Epithelial cell of esophagus (primary cell): ENCODE measurements at regions not wholly inside any gene's neighbourhood (a gene's known extent, or its start where the extent isn't known, plus 50 kb on each side); places are given as distances from the start of the nearest gene placed in this dataset.

Experiments
- DNase-seq: peaks from one replicate; pipeline ENCODE4 v3.0.0; 2010; ENCODE audit warnings: low read depth
- H3K4me3 ChIP-seq: 2 replicates; pipeline ENCODE4 v1.5.1; 2011; ENCODE audit warnings: mild to moderate bottlenecking, low read length, control low read depth
- TF ChIP-seq, protein P1 (sequence below): IDR thresholded peaks from 2 replicates; pipeline ENCODE4 v1.5.1; 2011; ENCODE audit warnings: low read depth, mild to moderate bottlenecking, low read length, control low read depth, inconsistent platforms; ENCODE audit not compliant: insufficient read depth; ENCODE audit errors: missing control alignments

DNA sequence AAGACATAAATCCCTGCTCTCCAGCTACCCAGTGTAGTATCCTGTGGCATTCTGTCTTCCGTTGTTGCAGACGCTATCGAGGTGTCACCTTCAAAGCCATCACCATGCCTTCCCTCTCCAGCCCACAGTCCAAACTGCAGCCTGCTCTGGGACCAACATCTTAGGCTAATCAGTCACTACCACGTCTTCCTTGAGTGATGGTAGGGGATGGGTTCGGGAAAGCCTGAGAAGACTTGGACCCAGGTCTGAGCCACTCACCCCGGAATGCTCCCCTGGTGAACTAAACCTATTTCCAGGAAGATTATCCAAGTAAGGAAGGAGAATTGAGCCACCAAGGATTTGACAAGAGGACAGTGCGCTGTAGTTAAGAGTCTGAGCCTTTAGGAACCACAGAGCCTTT, 52.9 kb upstream of the IRX1 start:
- H3K4me3 ChIP-seq, result no peak overlapping the region
- TF ChIP-seq, protein P1, sequence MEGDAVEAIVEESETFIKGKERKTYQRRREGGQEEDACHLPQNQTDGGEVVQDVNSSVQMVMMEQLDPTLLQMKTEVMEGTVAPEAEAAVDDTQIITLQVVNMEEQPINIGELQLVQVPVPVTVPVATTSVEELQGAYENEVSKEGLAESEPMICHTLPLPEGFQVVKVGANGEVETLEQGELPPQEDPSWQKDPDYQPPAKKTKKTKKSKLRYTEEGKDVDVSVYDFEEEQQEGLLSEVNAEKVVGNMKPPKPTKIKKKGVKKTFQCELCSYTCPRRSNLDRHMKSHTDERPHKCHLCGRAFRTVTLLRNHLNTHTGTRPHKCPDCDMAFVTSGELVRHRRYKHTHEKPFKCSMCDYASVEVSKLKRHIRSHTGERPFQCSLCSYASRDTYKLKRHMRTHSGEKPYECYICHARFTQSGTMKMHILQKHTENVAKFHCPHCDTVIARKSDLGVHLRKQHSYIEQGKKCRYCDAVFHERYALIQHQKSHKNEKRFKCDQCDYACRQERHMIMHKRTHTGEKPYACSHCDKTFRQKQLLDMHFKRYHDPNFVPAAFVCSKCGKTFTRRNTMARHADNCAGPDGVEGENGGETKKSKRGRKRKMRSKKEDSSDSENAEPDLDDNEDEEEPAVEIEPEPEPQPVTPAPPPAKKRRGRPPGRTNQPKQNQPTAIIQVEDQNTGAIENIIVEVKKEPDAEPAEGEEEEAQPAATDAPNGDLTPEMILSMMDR, result no peak

DNA sequence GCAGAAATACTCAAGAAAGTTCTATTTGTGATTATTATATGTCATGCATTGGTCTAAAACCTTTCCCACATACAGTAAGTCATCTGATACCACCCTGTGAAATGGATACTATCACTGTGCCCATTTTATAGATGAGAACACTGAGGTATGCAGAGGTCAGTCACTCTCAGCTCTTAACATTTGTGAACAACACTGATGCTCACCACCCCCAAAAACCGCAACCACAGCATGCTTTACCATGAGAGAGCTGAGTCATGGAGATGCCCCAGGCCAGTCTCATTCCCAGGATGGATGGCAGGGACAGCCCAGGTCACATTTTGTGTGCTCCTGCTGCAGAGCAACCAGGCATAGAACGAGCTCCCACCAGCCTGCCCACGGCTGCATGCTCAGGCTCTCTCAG, 53.5 kb upstream of the IRX1 start:
- H3K4me3 ChIP-seq, result no peak overlapping the region
- peak; percentile 6 for DNase-seq
- TF ChIP-seq, protein P1, result no peak

More for the DNA sequence above, 52.9 kb upstream of the IRX1 start:
- no peak for DNase-seq

DNA sequence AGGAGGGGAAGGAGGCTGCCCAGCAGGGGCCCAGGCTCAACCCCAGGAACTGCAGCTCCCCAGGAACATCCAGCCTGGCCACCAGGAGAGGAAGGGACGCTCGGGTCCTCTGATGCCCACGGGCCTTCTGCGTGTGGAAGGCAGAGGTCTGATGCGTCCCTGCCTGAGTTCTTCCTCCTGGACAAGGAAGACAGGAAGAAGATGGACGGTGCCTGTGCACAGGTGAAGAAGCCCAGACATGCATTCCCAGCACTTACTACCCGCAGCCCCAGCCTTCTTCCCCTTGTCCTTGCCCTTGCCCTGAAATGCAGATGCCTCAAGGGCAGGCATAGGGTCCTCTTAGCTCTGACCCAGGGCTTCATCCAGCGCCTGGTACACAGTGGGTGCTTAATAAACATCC, 56.7 kb upstream of the IRX1 start:
- no peak overlapping the region for H3K4me3 ChIP-seq

DNA sequence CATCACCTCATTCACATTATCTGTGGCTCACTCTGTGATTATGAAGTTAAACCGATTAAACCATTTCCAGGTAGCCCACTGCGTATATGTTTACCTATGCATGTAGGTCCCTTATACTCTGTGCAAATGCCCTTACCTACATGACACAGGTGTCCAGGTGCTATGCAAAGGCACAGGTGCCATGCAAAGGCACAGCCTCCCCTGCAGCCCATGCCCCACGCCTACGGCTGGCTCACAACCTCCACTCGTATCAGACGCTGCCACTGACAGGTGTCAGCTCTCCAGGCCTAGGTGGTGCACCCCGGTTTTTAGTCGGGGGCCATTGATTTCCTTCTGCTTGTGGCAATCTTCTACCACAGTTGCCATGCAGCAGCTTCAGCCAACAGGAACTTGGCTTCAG, 57.7 kb upstream of the IRX1 start:
- DNase-seq, result no peak
- TF ChIP-seq, protein P1, result no peak
- H3K4me3 ChIP-seq, result no peak overlapping the region

More for the DNA sequence above, 56.7 kb upstream of the IRX1 start:
- TF ChIP-seq, protein P1, result no peak
- DNase-seq, result no peak

DNA sequence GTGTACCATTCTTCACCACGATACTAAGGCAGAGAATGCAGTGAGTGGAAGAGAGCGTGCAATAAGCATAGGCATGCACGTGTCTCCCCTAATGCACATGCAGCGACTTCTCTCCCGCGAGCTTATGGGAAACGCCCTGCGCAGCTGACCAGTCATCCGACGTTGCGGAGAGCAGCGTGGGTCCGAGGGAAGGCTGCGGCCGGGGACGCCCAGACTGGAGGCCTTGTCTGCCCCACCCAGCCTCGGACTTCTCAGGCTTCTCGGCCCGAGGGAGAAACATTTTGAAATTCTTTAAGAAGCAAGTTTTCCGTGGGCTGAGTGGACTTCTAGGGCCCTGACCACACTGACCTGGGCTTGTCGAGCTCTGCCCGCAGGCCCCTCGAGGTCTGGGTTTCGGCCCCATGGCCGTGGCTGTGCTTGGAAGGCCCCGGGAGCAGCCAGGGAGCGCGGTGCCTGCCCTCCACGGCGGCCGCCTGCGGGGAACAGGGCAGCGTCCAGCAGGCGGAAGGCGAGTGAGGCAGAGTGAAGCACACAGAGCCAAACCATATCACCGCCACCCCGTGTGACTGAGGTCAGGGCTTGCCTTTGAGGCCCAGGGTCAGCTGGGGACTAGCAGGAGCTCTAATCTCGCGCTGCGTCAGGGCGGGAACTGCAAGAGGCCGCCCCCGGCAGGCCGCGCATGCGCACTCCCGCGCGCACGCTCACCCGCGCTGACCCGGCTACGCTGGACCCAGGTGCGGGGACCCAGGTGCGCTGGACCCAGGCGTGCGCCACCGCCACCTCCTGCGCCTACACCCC, 60.0 kb upstream of the IRX1 start:
- no peak for DNase-seq
- TF ChIP-seq, protein P1, result no peak
- H3K4me3 ChIP-seq, result no peak overlapping the region

DNA sequence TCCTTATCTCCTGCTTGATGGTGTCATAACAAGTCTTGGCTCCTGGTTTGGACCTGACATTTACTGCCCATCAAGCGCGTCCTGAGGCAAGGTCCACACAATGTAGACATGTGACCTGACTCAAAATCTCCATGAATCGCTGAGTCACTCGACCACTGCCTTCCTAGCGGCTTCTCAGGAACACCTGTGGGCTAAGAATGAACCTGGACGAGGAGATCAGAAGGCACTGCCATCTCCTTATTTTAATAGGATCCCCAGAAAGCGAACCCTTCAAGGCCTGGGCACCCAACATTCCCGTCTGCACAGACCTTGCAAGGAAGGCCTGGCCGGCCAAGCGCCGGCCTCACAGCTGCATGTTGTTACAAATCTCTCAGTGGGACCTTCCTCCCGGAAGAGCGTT, 60.6 kb upstream of the IRX1 start:
- DNase-seq, result no peak
- TF ChIP-seq, protein P1, result no peak

More for the DNA sequence above, 60.6 kb upstream of the IRX1 start:
- H3K4me3 ChIP-seq, result no peak overlapping the region
